Hypothalamus (tissue), 51 donors: ENCODE measurements at regions not wholly inside any gene's neighbourhood (a gene's known extent, or its start where the extent isn't known, plus 50 kb on each side); places are given as distances from the start of the nearest gene placed in this dataset.
A peak's percentile ranks its signal among the peaks of the same experiment; 100 is the strongest.

Source experiments
- DNase-seq, 51 donors: peaks; one replicate each; lab custom pipeline; 2025; lab: John Stamatoyannopoulos, UW

DNA sequence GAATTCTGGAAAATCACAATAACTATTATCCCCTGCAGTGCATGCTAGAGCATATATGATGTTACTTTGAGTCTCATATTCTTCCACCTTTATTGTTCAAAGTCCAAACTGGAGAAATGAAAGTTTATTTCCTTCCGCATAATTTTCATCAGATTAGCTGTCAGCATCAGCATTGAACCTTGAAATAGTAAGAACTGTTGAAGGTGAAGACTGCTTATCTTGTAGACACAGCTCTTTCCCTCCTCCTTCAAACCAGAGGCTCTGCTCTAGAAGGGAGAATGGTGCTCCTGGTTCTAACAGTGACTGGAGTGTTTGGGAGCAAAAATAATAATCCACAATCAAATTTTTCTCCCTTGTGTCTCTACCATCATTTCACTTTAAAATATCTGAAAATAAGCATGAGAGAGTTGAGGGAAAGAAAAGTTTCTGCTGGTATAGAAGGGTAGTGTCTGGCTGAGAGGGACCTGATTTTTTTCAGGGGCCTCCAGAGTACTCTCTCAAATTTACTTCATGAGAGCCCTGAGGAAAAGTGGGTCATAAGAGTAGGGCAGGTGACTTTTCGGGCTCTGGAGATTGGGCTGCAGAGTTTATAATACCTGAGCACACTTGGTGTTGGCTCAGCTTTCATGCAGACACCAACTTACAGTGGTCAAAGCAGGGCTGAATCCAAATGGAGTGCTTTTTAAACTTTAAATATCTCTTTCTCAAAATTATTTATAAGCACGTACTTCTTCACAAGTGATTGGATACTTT is 170.4 kb downstream of the ZDHHC21 start:
- no peak for DNase-seq

DNA sequence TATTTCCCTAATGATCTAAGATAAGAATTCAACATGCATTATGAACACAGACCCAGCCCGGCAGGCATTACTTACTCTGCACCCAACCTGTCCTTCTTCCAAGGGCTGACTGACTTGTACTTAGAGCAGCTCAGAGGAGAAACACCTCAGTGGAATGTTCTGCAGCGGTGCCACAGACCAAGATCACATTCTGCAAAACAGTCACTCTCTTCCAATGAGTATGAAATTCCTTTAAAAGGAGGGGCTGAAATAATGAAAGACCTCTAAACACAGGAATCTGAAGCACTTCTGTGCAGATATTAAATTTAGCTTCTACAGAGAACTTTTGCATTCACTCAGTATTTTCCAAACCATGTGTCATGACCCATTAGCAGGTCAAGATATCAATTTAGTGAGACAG is 172.9 kb downstream of the ZDHHC21 start:
- no peak for DNase-seq

DNA sequence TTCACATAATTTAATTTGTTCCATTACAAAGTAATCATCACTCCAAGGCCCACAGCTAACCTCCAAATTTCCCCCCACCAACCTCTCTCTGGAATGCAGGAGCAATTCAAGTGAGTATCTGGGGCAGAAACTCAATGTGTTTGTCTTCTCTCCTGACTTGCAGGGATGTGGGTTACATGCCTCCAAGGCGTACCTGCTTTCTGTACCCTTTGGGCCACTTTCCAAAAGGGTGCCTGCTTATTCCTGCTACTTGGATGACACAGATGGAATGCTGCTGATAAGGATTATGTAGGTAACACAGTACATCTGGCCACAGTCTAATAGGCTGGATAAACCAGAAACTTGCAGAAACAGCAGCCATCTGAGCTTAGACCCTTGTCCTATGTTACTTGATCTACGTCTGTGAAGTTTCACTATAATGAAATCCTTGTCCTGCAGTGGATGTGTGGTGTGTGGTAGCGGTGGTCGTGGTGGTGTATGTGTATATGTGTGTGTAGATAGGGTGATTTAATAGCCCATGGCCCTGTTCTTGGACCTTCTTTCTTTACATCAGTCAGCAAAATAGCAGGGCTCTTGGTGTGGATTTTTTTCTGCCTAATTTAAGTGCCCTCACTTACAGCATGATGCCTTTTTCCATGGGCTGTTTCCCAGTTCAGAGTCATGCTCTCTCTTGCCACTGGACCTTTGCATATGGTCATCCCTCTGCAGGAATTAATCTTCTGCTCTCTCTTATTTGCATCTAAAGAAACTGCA is 175.9 kb downstream of the ZDHHC21 start:
- DNase-seq: no peak

DNA sequence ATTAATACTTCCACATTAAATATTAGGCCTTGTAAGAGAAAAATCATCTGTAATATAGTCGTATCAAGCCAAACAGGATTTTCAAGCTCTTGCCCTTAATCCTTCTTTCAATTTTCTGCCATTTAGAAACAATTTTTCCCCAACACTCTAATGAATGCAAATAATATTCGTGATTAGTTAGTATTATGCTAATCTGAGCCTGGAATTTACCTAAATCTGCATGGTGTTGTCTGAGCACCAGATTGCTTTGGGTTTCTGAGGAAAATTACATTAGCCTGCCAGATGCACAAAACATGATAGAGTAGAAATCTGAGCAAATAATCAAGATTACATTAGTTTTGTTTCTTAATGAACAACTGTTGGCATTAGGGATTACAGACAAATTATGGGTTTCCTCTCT is 176.6 kb downstream of the ZDHHC21 start:
- no peak for DNase-seq

DNA sequence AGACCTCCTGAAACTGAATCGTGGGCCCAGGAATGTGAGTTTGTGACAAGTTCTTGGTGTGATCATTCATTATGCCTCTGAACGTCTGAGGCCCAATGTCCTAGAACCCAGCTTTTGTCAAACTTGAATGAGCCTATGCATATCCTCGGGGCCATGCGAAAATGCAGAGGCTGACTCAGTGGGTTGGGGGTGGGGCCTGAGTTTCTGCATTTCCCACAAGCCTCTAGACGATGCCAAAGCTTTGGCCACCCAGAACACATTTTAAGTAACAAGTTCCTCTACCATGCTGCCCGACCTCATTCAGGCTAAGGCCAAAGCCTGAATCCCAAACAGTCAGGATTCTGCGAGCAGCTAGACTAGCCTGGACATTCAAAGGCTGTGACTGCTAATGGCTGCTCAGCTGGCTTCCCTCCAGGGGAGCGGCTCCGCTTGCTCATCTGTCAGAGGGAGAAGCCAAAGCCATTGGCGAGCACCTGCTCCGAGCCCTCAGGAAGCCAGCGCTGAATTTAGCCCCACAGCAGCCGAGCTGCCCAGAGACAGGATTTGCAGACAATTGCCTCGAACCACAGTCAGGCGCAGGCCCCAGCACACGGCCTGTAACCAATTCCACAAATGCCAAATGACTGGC is 177.5 kb downstream of the ZDHHC21 start:
- DNase-seq: peak in 6 of 51 donors; percentile 3 to 41 (median 14)

DNA sequence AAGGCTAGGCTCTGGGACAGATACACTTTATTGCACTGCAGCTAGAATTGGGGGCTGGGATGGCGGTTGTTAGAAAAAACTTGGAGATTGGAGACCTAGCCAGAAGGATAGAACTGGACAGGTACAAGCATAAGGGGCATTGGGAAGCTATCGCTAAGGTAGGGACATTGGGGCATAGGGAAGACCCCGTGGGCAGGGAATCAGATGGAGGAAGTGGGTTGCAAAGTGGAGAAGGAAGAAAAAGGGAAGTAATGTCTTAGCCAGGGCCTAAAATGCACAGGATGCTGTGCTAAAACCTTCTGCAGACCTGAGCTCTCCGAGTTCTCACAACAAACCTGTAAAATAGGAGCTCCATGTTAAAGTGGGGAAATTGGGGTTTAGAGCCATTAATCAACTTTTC is 178.2 kb downstream of the ZDHHC21 start:
- no peak for DNase-seq

DNA sequence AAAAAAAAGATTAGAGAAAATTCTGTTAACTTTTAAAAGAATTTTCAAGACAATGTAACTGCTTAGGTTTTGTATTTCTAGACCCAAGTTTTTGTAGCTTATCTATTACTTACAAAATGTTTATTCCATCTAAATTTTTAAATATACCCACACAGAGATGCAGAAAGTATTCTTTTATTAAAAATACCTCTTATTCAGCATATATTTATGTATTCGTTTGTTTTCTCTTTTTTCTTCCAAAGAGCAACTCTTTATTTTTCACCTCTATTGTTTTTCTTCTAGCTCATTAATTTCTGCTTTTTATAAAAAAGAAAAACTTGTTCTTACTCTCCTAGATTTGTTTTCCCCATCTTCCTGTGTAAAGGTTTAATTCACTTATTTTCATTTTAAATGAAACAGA is 180.3 kb downstream of the ZDHHC21 start:
- DNase-seq: no peak

DNA sequence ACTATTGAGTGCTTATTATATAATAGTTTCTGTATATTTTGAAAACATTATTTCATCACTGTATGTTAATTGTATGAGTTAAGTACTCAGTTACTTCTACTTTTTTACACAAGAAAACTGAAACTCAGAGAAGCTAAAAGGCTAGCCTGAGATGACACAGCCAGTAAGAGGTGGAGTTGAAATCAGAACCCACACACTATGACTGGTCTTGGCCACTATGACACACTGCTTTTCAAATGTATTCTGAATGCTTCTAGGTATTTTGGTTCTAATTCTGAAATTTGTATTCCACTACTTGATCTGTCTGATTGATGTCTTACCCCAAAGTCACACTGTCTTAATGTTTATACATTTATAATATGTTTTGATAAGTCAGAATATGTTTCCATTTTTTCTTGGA is 181.8 kb downstream of the ZDHHC21 start:
- no peak for DNase-seq

DNA sequence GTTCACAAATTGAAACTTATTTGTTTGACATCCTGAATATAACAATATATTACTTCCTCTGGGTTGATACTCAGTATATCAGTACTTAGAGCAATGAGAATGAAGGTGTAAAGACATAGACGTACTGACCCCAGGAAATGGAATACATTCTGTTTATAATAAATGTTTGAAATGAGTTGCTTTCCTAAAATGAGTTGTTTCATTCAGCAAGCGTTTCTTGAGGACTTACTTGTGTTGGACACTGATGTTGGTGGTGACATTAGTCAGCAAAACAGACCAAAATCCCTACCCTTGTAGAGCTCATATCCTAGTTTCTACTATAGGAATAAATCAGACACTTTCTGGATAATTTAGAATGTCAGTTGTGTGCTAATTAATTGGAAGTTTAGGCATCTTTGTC is 184.3 kb downstream of the ZDHHC21 start:
- no peak for DNase-seq

DNA sequence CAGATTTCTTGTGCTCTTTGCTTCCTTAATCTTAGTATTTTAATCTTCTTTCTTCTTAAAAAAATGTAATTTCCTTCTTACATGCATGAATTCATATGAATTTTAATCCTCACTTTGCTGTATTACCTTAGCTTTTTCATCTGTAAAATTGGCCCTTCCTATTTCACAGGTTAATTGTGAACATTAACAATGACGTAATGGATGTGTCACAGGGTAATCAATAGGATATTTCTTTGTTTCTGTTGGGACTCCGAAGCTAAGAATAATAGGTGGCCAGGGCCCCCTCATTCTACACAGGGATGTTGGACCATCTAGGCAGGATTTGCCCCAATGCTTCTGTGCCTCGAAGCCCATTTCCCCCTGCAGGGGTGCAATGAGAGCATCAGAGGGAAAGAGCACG is 187.4 kb upstream of the NFIB start:
- no peak for DNase-seq

DNA sequence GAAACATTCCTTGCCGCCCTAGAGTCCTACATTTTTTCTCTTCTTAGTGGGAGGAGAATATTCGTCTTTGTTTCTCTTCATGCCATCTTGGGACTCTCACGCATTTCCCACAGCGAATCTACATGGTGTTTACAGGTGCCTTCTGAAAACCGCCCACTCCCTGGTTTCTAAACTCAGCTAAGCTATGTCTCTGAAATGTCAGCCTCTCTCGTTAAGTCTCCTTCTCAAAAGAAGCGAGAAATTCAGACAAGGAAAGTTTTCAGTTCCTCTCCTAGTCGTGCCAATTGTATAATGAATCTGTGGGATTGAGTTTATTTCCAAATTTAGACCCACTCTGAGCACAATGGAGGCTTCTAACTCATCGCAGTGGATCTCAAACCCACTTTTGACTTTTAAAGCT is 186.8 kb upstream of the NFIB start:
- DNase-seq: no peak

DNA sequence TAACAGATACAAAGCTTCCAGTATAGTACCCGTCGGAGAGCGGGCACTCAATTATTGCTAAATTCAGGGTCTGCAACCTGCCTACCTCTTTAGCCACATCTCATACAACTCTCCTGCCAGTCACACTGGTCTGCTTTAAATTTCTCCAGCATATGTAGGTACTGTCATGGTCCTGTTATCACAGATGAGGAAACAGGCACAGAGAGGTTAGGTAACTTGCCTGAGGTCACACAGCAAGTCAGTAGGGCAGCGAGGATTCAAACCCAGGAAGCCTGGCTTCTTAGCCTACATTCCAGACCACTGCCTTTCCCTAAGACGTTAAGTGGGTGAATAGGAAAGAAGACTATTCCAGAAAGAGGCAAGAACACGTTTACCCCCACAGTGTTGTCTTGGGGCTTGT is 186.0 kb upstream of the NFIB start:
- no peak for DNase-seq

DNA sequence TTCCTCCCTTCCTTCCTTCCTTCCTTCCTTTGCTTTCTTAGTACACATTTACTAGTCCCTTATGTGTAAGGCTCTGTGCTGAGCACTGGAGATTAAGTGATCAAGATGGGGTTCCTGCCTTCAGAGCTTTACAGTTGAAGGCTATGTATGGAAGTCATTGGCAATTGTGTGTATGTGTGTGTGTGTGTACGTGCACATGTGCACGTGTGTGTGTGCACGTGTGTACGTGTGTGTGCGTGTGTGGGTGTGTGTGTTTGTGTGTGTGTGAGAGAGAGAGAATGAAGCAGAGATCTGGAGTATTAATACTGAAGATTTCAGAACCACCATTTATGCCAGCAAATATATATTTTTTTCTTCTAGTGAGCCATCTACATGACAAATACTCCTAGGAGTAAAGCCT is 184.9 kb upstream of the NFIB start:
- DNase-seq: no peak

DNA sequence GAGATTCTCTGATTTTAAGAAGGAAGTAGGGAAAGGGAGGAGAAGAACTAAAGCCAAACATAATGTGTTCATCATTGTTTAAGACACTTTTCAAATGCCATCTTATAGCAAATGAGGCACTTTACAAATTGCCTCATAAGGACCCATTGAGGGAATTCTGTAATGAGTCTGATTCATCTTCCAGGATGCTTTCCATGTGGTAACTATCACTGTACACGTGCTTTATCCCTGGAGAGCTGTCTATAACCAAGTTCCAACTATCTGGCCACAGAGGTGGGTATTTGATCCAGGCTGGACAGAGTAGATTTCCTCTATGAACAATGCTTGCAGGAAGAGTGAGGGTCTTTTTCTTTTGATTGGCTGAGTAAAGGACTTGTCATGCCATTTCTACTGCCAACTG is 183.5 kb upstream of the NFIB start:
- DNase-seq: no peak

DNA sequence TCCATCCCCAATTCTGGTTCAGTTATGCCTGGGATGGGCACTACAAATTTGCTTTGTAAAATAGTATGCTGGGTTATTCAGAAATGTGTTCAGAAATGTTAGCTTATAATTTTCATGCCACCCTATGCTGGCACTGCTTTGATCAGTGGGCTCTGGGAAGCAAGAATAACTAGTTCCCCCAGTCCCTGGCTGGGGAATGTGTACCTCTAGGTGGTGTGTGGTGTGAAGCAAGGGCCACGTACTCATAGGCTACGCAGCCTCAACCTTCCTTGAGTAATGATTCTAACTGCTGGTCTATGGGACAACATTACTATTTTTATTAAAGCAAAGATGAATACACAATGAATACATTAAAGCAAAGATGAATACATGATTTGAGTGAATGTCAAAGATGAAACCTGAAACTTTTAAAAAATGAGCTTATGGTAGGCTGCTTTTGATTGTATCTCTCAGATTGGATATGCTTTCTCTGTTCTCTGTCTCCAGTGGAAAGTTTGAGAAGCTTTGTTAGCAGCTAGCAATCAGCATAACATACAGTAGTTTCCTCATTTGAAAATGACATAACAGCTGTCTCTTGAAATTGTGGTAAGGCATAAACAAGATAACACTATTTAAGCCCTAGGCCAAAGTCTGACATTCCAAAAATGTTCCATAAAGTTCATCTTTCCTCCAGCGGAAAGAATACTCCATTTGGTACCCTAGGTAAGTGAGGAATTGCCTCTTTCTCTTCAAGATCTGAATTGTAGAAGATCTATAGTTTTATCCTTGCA is 174.7 kb upstream of the NFIB start:
- DNase-seq: no peak

DNA sequence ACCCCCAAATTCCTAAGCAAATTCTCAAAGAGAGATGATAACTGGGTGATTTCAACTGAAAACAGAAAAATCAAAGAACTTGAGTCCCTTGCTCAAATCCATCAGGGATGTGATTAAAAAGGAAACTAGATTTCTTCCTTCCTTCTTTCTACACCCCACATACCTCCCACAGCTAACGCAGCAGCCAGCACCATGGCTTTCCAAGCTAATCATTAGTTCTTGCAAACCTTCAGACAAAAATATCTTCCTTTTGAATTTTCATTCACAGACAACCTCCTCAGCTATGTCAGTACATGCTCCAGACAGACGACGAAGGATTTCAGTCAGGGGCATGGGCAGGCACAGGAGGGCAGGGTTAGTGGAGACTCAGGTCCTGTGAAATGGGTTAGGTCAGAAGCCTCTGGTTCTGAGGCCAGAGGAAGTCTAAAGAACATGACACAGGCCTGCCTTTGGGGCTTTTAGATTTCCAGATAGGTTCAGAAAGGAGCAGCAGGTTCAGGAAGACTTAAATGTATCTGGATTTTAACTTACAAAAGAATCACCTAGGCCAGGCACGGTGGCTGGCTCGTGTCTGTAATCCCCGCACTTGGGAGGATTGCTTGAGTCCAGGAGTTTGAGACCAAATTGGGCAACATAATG is 173.7 kb upstream of the NFIB start:
- DNase-seq: peak in 2 of 51 donors; percentile 1

DNA sequence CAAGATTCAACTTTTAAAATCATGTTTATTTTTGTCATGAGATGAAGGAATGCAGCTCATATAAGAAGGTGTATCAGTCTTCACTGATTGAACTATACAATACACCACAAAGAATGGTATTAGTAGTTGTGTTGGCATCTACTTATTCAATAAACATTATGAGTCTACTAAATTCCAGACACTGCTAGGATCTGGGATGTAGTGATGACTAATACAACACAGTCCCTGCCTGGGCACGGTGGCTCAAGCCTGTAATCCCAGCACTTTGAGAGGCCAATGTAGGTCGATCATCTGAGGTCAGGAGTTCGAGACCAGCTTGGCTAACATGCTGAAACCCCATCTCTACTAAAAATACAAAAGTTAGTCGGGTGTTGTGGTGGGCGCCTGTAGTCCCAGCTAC is 171.4 kb upstream of the NFIB start:
- no peak for DNase-seq

DNA sequence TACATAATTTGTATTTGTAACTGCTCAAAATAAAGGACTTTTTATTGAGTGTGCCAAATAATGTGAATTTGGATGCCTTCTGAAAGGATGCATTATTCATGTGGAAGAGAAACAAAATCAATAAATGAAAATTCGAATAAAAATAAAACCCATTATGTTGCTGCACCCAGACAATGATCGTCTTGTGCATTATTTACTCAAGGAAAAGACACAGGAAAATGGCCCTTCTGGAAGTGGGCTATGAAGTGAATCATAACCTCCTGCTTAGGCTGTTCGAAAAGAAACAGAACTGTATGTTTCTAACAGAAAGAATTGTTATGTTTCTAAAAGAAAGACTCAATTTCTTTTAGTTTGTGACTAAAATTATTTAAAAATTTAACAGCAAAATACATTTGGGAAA is 168.9 kb upstream of the NFIB start:
- DNase-seq: no peak

DNA sequence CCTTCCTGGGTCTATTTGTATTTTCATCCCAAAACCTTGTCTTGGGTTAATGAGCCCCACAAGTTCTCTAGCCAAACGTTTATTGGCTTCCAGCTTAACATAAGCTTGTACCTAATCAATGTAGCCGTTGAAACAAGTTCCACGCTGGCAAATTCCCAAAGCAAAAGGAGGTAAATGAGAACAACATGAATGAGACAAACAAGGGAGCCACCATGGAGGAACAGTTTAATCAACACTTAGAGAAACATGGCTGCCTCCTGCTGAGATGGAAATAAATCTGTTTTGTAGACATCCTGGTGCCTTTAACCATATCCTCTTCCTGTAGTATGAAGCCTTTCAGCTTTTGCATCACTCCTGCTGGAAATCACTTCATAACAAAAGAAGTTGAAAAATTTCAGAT is 166.6 kb upstream of the NFIB start:
- DNase-seq: no peak

DNA sequence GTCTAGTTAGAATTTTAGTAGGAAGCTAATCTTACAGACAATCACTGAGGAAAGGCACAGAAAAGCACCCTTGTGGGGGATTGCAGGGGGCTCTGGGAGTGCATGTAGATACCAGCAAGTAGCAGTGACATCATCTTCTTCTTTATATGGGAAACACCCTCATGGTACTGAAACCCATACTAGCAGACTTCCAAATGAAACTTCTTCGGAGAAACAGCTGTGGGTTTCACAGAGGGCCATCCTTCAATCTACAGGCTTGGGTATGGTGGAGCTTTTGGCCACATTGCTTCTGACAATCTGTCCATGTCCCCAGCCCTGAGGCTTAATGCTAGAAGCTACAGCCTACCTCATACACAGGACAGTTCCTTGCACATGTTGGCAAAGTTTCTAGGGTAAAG is 165.2 kb upstream of the NFIB start:
- no peak for DNase-seq
